Tongue (tissue), 1 donor: ENCODE measurements at regions not wholly inside any gene's neighbourhood (a gene's known extent, or its start where the extent isn't known, plus 50 kb on each side); places are given as distances from the start of the nearest gene placed in this dataset.

Experiments
- DNase-seq: peaks from one replicate; pipeline ENCODE4 v3.0.0-alpha.2; 2015

DNA sequence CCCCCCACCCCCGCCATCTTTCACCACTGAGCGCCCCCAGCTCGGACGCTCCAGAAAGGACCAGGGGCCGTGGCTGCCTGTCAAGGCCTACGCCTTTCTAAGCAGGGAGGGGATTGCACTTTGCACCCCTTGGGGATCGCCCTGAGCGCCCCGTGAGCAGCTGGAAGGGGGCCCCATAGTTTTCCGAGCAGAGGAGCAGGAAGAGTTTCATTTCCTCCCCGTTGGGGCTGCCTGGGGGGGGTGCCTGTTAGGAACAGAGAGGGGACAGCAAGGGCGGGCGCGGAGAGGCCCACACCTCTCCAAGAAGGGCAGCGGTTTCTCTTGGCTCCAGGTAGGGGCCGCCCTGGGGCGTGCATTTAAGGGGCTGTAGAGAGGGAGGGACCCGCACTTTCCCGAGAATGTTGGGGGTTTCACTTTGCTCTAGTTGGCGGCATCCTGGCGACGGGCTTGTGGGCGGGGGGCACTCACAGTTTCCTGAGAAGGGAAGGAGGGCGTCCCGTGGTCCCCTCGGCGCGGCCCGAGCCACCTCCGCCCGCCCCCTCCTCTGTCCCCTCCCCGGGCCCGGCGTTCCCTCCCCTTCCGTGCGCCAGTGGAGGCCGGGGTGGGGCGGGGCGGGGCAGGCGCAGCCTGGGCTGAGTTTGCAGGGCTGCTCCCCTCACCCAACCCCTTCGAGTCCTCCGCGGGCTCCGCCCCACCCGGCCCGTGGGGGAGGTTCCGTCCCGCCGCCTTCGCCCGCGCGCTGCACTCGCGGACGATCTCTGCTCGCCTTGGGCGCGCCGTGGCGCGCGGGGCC lies 82.3 kb upstream of the CD99 start:
- peak; percentile 92 for DNase-seq

DNA sequence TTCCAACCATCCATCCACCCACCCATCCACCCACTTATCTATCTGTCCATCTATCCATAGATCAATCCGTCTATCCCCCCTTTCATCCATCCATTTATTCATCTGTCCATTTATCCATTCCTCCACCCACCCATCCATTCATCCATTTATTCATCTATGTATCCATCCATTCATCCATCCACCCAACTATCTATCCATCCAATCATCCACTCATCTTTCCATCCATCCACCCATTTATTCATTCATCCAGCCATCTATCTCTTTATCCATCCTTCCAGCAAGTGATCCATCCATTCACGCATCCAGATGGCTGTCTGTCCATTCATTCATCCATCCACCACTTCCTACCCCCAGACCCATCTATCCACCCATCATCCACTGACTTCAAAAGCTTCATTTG lies 84.0 kb upstream of the CD99 start:
- DNase-seq = no peak

DNA sequence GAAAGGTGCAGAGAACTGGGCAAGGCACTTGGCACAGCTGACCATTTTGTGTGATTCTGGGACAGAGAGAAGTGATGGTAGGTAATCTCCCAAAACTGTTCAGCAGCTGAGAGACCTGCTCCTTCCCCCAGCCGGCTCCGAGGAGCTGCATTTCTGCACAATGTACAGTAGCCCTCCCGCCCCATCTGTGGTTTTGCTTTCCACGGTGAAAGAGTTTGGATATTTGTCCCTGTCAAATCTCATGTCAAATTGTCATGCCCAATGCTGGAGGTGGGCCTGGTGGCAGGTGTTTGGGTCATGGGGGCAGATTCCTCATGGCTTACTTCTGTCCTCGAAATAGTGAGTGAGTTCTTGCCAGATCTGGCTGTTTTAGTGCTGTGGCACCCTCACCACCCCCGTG lies 90.5 kb upstream of the CD99 start:
- DNase-seq = no peak

DNA sequence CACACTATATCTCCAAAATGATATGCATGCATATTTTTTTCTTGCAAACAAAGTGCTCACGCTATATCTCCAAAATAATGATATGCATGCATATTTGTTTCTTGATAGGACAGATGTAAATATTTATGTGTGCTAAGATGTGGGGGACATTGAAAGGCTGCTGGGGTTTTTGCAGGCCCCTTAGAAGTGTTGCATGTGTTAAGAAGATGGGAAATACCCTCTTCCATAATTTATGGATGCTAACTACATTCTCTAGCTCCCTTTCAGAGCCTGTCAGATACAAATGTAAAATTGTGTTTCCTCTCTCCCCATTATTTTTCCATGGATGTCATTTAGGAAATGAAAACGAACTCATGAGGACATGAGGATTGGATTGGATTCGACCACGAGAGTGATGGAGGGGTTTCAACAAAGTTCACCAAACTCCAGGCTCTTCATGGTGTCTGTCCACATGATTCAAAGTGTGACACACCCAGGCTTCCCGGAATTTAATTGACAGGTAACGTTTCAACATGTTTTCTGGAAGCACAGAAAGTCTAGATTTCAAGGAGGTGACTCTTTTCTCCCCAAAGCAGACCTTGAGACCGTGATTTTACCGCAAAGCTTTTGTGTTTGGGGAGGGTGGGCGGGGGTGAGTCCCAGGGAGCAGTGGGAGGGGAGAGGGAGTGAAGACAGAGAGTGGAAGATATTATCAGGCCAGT lies 94.4 kb upstream of the CD99 start:
- DNase-seq = no peak

DNA sequence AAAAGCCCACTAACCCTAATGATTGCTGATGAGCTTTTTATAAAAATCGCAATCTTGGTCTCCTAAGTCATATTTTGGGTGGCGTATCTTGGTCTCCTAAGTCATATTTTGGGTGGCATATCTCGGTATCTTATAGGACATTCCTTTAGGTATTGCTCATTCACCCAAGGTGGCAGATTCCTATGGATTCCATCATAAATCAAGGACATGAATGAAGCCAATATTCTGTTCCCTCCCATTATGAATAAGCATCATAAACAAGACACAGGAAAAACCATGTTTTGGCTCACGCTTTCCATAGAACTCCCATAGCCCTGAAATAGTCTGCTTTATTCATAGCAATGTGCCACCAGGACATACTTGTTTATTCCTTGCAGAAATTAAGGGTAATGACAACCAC lies 95.0 kb upstream of the CD99 start:
- DNase-seq = no peak

DNA sequence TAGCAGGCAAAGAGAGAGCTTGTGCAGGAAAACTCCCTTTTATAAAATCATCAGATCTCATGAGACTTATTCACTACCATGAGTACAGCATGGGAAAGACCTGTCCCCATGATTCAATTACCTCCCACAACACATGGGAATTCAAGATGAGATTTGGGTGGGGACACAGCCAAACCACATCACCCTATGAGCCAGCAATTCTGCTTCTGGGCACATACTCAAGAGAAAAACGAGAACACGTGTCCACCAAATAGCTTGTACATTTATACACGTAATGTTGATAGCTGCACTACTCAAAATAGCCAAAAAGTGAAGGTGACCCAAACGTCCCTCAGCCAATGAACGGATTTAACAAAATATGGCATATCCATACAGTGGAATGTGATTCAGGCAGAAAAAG lies 94.5 kb upstream of the DHRSX start:
- DNase-seq = no peak

DNA sequence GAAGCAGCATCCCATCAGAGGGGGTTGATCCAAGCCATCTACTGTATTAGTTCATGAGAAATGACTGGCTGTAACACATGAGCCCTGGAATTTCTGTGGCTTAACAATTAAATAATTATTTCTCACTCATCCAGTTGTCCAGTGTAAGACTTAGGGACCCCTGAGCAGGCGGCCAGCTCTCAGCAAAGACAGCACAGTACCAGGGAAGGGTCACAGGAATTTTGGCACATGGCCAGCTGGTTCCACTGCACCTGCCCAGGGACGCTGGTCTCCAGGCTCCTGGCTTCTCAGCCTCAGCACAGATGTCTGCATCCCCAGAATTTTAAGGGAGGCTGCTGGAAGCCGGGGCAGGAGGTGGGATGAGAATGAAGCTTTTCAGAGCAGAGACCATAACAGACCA lies 93.7 kb upstream of the DHRSX start:
- DNase-seq = peak; percentile 67

DNA sequence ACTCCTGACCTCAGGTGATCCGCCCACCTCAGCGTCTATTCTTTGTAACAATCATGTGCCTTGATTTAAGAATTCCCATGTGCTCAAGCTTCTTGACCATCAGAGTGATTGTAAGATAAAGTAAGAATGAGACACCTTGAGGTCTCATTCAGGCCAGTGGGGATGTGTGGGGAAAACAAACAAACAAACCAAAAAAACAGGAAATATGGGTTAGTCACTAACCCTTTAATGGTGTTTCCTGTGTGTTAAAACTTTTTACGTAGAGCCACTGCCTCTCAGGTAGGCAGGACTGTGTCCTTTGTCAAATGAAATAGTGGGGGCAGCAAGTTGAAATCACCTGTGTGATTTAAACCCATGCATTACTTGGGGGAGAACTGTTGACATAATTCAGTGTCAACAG lies 91.5 kb upstream of the DHRSX start:
- DNase-seq = no peak

DNA sequence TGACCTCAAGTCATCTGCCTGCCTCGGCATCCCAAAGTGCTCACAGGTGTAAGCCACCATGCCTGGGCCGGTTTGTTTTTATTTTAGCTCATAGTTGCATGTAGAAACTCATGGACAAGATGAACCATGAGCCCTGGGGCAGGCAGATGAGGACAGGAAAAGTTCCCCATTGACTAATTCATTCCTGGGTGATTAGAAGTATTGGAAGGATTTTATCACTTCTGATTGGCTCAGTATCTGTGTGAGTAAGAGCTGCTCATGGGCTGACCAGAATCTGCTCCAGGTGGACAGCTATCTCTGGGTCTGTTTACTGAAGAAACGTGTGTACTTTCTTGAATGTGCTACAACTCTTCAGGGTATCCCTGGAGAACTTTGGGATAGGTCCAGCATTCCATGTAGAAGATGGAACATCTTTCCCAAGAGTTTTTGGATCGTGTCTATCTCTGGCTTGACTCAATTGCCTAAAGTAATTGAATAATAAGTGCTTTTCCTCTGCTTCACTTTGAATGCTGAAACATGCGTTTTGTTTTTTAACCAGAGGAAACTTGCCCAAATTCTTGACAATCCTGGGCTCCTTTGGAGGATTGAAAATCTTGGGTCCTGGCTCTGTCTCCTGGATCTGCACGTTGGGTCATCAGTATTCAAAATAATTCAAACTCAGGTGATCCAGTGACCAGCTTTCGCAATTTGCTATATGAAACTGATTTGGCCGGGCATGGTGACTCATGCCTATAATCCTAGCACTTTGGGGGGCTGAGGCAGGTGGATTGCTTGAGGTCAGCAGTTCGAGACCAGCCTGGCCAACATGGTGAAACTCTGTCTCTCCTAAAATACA lies 88.6 kb upstream of the DHRSX start:
- DNase-seq = peak; percentile 34

DNA sequence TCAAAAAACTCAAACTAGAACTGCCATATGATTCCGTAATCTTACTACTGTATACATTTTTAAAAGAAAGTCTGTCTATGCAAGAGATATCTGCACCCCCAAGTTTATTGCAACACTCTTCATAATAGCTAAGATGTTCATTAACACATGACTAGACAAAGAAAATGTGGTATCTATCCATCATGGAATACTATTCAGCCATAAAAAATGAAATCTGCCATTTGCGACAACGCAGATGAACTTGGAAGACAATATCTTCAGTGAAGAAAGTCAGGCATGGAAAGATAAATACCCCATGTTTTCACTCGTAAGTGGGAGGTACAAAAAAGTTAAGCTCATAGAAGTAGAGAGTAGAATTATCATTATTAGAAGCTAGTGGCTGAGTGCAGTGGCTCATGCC lies 87.3 kb upstream of the DHRSX start:
- DNase-seq = no peak

DNA sequence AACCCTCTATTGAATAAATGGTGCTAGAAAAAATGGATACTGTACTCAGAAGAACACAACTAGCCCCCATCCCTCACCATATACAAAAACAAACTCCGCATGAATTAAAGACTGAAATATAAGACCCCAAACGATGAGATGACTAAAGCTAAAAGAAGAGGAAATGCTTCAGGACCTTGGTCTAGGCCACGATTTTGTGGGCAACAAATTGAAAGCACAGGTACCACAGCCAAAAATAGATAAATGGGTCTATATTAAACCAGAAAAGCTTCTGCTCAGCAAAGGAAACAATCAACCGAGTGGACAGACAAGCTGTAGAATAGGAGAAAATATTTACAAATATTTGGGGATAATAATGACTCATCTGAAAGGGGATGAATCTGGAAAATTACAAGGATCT lies 86.4 kb upstream of the DHRSX start:
- DNase-seq = no peak

DNA sequence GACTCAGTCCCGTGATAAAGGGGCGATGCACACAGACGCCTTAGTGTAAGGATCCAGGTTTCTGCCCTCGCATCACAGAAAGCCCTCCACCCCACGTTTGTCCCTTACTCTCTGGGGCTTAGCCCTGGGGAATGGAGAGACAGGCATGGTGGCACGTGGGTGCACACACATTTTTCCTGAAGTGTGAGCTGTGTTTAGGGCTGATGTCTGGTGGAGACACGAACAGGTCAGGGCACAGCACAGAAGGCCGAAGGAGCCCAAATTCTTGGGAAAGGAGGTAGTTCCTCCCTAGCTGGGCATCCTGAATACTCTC lies 84.3 kb upstream of the DHRSX start:
- DNase-seq = no peak

DNA sequence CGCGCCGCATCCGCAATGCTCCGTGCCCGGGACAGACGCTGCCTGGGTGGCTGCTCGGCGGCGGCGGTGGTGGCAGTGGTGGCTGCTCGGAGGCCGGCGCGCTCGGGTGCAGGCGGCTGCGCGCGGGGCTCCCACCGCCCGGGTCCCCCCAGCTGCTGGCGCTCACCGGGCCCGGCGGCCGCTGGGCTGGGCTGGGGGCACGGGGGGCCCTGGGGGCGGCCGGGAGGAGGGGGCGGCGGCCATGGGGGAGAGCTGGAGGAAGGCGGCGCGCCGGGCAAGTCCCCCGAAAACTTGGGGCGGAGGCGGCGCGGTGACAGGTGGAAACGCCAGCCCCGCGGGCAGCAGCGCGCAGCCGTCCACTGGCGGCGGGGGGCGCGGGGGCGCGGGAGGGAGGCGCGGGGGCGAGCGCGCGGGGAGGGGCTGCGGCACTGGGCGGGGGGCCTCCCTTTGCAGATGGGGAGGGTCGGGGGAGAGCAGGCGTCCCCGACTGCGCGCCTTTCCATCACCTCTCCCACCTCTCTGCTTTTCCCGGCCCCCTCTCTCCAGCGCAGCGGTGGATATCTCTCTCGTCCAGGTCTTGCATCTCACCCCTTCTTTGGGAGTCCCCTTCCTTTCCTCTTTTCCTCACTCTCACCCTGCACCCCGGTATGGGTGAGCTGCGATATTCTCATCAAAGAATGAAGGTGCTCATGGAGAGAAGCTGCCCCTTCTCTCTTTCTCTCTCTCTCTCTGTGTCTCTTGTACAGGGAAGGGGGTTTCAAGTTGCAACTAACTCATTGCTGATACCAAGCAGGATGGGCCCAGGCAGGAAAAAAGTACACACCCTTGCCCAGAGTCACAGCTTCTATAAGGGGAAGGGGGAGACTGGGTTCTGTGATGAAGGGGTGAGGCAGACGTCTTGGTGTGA lies 83.7 kb upstream of the DHRSX start:
- DNase-seq = peak; percentile 13

DNA sequence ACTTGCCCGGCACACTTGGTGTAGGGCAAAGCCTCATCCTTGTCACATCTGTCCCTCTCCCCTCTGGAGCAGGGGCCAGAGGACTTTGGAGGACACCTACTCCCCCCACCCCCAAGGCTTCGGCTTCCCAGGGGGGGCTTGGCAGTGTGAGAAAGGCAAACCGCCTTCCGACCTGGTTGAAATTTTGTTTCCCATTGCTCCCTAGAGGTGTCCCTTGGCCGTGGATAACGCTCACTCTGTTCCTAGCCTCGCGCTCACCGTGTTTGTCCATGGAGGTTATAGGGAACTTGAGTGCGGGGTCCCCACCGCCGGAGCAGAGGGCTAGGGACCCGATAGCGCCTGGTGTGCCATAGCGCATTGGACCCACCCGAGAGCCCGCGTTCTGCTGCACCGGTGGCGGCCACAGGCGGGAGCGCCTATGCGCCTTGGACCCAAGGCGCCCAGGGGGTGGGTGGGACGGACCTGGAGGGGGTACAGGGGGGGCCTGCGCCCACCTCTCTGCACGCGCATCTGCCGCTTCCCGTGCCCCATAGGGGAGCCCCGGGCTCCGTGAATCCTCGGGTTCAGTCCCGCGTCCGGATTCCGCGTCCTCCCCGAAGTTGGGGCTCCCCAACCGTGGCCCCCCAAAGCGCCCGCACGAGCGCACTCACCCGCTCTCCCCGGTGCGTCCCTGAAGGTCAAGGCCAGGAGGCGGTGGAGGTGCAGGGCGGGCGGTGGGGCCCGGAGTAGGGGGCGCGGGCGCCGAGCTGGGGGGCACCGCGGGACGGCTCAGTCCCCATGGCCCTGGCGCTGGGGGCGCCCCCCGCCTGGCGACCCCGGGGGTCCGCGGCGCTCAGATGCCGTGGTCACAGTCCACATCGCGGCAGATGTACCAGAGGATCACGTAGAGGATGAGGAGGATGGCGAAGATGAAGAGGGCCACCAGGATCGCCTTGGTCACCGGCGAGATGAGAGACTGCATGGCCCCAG lies 82.7 kb upstream of the DHRSX start:
- DNase-seq = no peak

DNA sequence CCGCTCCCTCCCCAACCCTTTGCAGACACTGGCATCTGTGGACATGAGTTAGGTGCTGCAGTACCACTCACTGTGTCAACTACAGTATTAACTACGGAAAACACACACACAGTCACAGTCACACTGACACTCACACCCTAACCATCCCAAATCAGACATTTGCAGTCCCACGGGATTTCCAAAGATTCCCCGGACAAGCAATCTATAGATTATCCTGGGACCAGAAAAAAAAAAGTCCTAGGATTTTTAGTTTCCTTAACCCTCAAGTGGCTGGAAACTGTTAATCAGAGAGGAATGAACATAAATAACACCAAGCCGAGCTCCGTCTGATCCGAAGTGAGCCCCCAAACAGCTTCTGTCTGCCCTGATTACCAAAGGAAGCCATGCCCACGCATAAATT lies 81.9 kb upstream of the DHRSX start:
- no peak for DNase-seq

DNA sequence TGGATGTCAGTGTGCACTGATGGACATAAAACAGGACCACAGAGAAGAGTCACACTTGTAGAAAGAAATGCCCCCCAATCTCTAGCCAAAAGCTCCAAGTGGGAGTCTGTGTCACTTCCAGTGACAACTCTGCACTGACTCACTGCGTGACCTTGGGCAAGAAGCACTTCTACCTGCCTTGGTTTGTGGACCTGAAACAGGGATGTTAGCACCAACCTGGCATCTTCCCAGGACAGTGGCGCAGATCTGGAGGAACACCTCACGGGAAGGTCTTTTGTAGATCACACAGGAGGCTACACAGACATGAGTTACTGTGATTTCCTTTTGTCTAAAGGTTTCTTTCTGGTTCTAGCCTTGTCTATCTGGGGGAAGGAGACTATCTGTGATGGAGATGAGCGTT lies 80.5 kb upstream of the DHRSX start:
- DNase-seq = no peak

DNA sequence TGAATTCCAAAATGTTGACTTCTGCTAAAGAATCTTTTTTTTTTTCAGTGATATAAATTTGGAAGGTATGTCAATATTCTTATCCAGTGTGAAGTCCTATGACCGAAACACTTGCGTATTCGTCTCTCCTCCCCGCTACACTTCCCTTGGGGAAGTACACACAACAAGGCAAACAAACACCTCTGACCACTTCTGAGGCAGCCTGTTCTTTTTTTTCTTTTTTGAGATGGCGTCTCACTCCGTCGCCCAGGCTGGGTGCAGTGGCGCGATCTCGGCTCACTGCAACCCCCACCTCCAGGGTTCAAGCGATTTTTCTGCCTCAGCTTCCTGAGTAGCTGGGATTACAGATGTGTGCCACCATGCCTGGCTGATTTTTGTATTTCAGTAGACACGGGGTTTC lies 78.1 kb upstream of the DHRSX start:
- no peak for DNase-seq

DNA sequence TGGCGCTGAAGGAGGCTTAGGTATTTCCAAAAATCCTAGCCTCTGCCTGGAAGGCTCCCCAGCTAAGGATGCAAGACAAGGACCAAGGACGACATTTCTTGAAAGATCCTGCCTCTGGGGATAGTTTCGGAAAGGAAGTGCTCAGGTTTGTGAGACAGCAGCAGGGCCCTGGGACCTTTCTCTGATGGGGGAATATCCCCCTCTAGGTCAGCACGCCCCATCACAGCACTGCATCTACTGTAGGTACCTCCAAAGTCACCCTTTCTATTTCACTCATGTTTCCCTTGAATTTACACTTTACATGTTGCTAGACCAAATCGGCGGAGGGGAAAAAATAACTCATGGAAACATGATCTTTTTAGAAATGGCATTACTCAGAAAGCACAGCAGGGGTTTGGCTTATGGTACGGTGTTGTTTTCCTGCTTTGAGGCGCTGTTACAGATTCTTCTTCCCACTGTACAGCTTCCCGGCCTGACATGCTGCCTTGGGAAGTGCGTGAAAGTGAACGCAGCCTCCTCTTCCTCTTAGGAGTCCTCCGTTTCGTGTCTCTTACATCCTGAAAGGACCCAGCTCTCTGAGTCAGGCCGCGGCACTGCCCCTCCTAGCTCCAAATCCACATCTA lies 77.2 kb upstream of the DHRSX start:
- DNase-seq = peak; percentile 61

DNA sequence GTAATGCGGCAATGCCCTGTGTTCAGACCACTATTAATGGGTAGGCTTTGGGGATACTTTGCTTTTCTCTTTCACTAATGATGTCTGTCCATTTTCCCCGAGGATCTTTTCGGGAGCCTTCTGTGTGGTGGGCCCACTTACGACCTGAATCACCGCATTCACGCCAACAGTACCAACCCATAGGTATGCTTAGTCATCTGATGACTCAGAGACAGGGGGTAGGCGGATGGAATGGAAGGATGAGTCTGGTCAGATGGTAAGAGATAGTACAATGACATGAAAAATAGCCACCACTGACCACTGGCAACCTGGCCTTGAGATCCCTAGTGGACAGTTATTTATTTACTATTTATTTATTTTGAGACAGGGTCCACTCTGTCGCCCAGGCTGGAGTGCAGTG lies 76.0 kb upstream of the DHRSX start:
- no peak for DNase-seq

DNA sequence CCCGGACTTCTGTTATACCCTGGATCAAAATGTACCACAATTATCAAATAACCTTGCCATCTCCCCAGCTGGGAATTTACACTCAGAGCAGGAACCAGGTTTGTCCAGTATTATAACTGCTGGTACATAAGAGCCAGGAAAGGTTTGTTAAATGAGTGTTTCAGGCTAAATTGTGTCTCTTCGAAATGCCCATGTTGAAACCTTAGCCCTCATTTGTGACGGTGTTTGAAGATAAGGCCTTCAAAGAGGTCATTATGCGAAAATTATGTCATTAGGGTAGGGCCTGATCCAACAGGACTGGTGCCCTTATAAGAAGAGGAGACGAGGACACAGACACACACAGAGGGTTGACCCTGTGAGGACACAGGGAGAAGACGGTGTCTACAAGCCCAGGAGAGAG lies 73.5 kb upstream of the DHRSX start:
- DNase-seq = no peak

DNA sequence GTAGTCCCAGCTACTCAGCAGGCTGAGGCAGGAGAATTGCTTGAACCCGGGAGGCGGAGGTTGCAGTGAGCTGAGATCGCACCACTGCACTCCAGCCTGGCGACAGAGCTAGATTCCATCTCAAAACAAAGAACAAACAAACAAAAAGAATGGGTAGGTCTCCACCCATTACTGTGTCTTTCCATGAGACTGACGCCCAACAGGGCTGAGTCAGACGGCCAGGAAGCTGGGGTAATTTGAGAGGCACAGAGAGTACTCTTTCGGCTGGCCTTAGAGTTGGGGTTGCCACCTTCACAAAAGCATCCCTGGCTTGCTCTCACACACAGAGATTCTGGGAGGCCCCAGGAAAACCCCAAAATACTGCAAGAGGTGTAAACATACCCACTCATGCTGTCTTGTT lies 72.0 kb upstream of the DHRSX start:
- no peak for DNase-seq
